B cell (primary cell): ENCODE measurements at regions not wholly inside any gene's neighbourhood (a gene's known extent, or its start where the extent isn't known, plus 50 kb on each side); places are given as distances from the start of the nearest gene placed in this dataset.

Source experiments
- ATAC-seq: fragments of 200-7000 bp; cut with Tn5 transposase; one replicate; pipeline ENCODE4 v1.10.0; 2021; ENCODE audit warnings: low read depth, mild to moderate bottlenecking, moderate number of reproducible peaks, moderate library complexity
- CTCF ChIA-PET: fragments of 350-600 bp; sonication (Branson Sonifier 250); formaldehyde crosslinking; loops from one replicate; lab custom pipeline; 2021; ENCODE audit warnings: antibody characterized with exemption, inconsistent platforms; lab: Charles Lee
- POLR2A ChIA-PET: fragments of 350-600 bp; sonication (Branson Sonifier 250); formaldehyde crosslinking; loops from one replicate; lab custom pipeline; 2021; ENCODE audit warnings: antibody characterized with exemption; lab: Charles Lee
- DNase-seq: peaks from one replicate; pipeline ENCODE4 v3.0.0; 2013
- H2AFZ ChIP-seq: 2 replicates; pipeline ENCODE4 v1.6.1; 2012; ENCODE audit warnings: mild to moderate bottlenecking, low read depth, low read length; ENCODE audit not compliant: insufficient read depth, poor library complexity, severe bottlenecking
- H3K27ac ChIP-seq, 2 donors: 1 replicate in 1 of 2; 2 replicates in 1 of 2; pipeline ENCODE4 v1.5.1; 2012 to 2013; ENCODE audit warnings: low read length in 2 of 2, mild to moderate bottlenecking in 2 of 2, moderate library complexity in 1 of 2
- H3K27me3 ChIP-seq, 4 experiments: fragments of 200-600 bp in 1 of 4; sonication (generic) in 1 of 4; replicated peaks in 1 of 4; 1 replicate in 2 of 4; 2 replicates in 2 of 4; pipeline versions ENCODE4 v1.6.1 to v1.7.0; 2013 to 2016; ENCODE audit warnings: low read length in 3 of 4, mild to moderate bottlenecking in 2 of 4, mixed read lengths in 1 of 4, moderate library complexity in 1 of 4; ENCODE audit not compliant: insufficient read depth in 4 of 4, control insufficient read depth in 3 of 4; ENCODE audit errors: control extremely low read depth in 1 of 4
- H3K36me3 ChIP-seq, 2 experiments: replicated peaks in 1 of 2; 1 replicate in 1 of 2; 2 replicates in 1 of 2; pipeline versions ENCODE4 v1.6.1 to v1.7.1; 2013; ENCODE audit warnings: low read length in 1 of 2; ENCODE audit not compliant: insufficient read depth in 2 of 2, control insufficient read depth in 1 of 2; ENCODE audit errors: control extremely low read depth in 1 of 2, extremely low read depth in 1 of 2
- H3K4me1 ChIP-seq, 2 donors: fragments of 200-600 bp in 1 of 2; sonication (generic) in 1 of 2; 1 replicate in 1 of 2; 2 replicates in 1 of 2; pipeline versions ENCODE4 v1.5.1 to v1.6.1; 2013 to 2017; ENCODE audit warnings: low read length in 2 of 2; ENCODE audit not compliant: control insufficient read depth in 2 of 2, insufficient read depth in 2 of 2
- H3K4me2 ChIP-seq: replicated peaks from 2 replicates; pipeline ENCODE3; 2012; ENCODE audit warnings: mild to moderate bottlenecking, low read depth, low read length; ENCODE audit not compliant: poor library complexity, severe bottlenecking
- H3K4me3 ChIP-seq, 5 experiments: fragments of 200-600 bp in 1 of 5; sonication (generic) in 1 of 5; 1 replicate in 3 of 5; 2 replicates in 2 of 5; pipeline versions ENCODE4 v1.5.1 to v1.7.0; 2011 to 2016; ENCODE audit warnings: low read length in 4 of 5, mild to moderate bottlenecking in 4 of 5, low read depth in 2 of 5, control low read depth in 1 of 5, moderate library complexity in 1 of 5; ENCODE audit not compliant: insufficient read depth in 1 of 5; ENCODE audit errors: control extremely low read depth in 1 of 5, extremely low read depth in 1 of 5
- H3K79me2 ChIP-seq: fragments of 200-600 bp; sonication (generic); one replicate; pipeline ENCODE4 v1.6.0; 2016; ENCODE audit warnings: low read length; ENCODE audit not compliant: control insufficient read depth, insufficient read depth
- H3K9ac ChIP-seq: fragments of 200-600 bp; sonication (generic); 2 replicates; pipeline ENCODE4 v1.6.1; 2017; ENCODE audit warnings: mild to moderate bottlenecking, low read length, moderate library complexity
- H3K9me3 ChIP-seq, 3 donors: one replicate each; pipeline versions ENCODE4 v1.6.1 to v1.7.1; 2013; ENCODE audit warnings: low read length in 2 of 3; ENCODE audit not compliant: control insufficient read depth in 2 of 3, insufficient read depth in 1 of 3; ENCODE audit errors: control extremely low read depth in 1 of 3
- H4K20me1 ChIP-seq: 2 replicates; pipeline ENCODE4 v1.6.0; 2012; ENCODE audit warnings: mild to moderate bottlenecking, low read length; ENCODE audit not compliant: insufficient read depth, control insufficient read depth, poor library complexity, severe bottlenecking
- H3K27ac Mint-ChIP-seq: one replicate; pipeline ENCODE4 v1.8.0; 2021; ENCODE audit warnings: mixed read lengths
- H3K27me3 Mint-ChIP-seq: one replicate; pipeline ENCODE4 v1.8.0; 2021; ENCODE audit warnings: mixed read lengths
- H3K4me1 Mint-ChIP-seq: one replicate; pipeline ENCODE4 v1.8.0; 2021; ENCODE audit warnings: mixed read lengths
- H3K4me3 Mint-ChIP-seq: one replicate; pipeline ENCODE4 v1.8.0; 2021; ENCODE audit warnings: mixed read lengths
- H3K9me3 Mint-ChIP-seq: one replicate; pipeline ENCODE4 v1.8.0; 2022; ENCODE audit warnings: mixed read lengths; ENCODE audit not compliant: insufficient read depth
- EZH2 ChIP-seq: IDR thresholded peaks from 2 replicates; pipeline ENCODE4 v1.6.1; 2012; ENCODE audit warnings: borderline replicate concordance, low read depth, mild to moderate bottlenecking, moderate library complexity, low read length; ENCODE audit not compliant: insufficient read depth, poor library complexity, severe bottlenecking
- WGBS: methylation state at CpG from one replicate; pipeline ENCODE4 v1.1.5; 2013; ENCODE audit warnings: missing lambda C conversion rate; ENCODE audit not compliant: insufficient coverage; 5-methylcytosine and 5-hydroxymethylcytosine counted together
- intact Hi-C: fragments of 100-400 bp; cut with micrococcal nuclease; formaldehyde crosslinking; loops from one replicate; pipeline ENCODE4 v1.10.0; 2022
- TF ChIP-seq, protein P1 (sequence below): fragments of 200-600 bp; IDR thresholded peaks from one replicate; pipeline ENCODE4 v1.8.0; 2022; ENCODE audit warnings: antibody characterized with exemption, mild to moderate bottlenecking

- Histone ChIP-seq H3K4me1 (no peaks in the 10 kb centered on the region), H3K9ac (no peak overlapping the region), H3K27ac (no peak overlapping the region), H3K27me3 (no peaks in the 10 kb centered on the region), H3K79me2 (no peaks in the 10 kb centered on the region), H3K9me3 (peaks cover 0 to 9% (median 1%) of the 10 kb centered on the region in 3 donors), H3K4me2 (no peak overlapping the region), H3K36me3 (no peaks in the 10 kb centered on the region), H4K20me1 (no peaks in the 10 kb centered on the region), H3K4me3 (no peak overlapping the region), H2AFZ (no peak overlapping the region)
- intact Hi-C loops, result no loop called here
- TF ChIP-seq EZH2, result no peak
- TF ChIP-seq, protein P1, sequence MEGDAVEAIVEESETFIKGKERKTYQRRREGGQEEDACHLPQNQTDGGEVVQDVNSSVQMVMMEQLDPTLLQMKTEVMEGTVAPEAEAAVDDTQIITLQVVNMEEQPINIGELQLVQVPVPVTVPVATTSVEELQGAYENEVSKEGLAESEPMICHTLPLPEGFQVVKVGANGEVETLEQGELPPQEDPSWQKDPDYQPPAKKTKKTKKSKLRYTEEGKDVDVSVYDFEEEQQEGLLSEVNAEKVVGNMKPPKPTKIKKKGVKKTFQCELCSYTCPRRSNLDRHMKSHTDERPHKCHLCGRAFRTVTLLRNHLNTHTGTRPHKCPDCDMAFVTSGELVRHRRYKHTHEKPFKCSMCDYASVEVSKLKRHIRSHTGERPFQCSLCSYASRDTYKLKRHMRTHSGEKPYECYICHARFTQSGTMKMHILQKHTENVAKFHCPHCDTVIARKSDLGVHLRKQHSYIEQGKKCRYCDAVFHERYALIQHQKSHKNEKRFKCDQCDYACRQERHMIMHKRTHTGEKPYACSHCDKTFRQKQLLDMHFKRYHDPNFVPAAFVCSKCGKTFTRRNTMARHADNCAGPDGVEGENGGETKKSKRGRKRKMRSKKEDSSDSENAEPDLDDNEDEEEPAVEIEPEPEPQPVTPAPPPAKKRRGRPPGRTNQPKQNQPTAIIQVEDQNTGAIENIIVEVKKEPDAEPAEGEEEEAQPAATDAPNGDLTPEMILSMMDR, result no peak
- Mint-ChIP-seq H3K27ac (no peak overlapping the region), H3K9me3 (peaks cover 2% of the 10 kb centered on the region), H3K4me1 (no peaks in the 10 kb centered on the region), H3K4me3 (no peak overlapping the region), H3K27me3 (no peaks in the 10 kb centered on the region)
- no peak for DNase-seq
- CTCF ChIA-PET, result no interaction called here
- no CpG with 5 or more reads among the region's 1 CpG for WGBS
- POLR2A ChIA-PET, result no interaction called here
- no peak for ATAC-seq
Observed at GRCh38 chr12:60066655-60067054, 470.8 kb downstream of the SLC16A7 start.

GRCh38 chr12:60070552-60070951 lies 474.7 kb downstream of the SLC16A7 start:
- H3K79me2 ChIP-seq, result no peaks in the 10 kb centered on the region
- Mint-ChIP-seq H3K27ac (no peak overlapping the region), H3K27me3 (no peaks in the 10 kb centered on the region), H3K4me1 (no peaks in the 10 kb centered on the region), H3K9me3 (peaks cover 6% of the 10 kb centered on the region), H3K4me3 (no peak overlapping the region)
- TF ChIP-seq, protein P1, result no peak
- no peak for TF ChIP-seq EZH2
- DNase-seq (no peak), ATAC-seq (no peak)
- H3K4me2 ChIP-seq, result no peak overlapping the region
- H2AFZ ChIP-seq, result no peak overlapping the region
- no peaks in the 10 kb centered on the region for H4K20me1 ChIP-seq
- no peak overlapping the region for H3K4me3 ChIP-seq
- no peak overlapping the region for H3K27ac ChIP-seq
- no CpG with 5 or more reads among the region's 1 CpG for WGBS
- no peaks in the 10 kb centered on the region for H3K36me3 ChIP-seq
- H3K4me1 ChIP-seq, result no peaks in the 10 kb centered on the region
- ChIA-PET CTCF (no interaction called here), POLR2A (no interaction called here)
- intact Hi-C loops, result no loop called here
- no peaks in the 10 kb centered on the region for H3K27me3 ChIP-seq
- no peak overlapping the region for H3K9ac ChIP-seq
- peaks cover 0 to 5% (median 0%) of the 10 kb centered on the region in 3 donors for H3K9me3 ChIP-seq
